AG04450 (cell line): ENCODE measurements at regions not wholly inside any gene's neighbourhood (a gene's known extent, or its start where the extent isn't known, plus 50 kb on each side); places are given as distances from the start of the nearest gene placed in this dataset.
"Not testable (repeated sequence)": the region's sequence is repeated elsewhere in the genome, so short reads cannot be mapped to it uniquely, and the experiment has no call there.

Source experiments
- CTCF ChIA-PET: fragments of 300-600, 350-600 bp; formaldehyde crosslinking; extraction: SDS; loops from one replicate; lab custom pipeline; 2022; ENCODE audit warnings: antibody characterized with exemption, inconsistent platforms; lab: Charles Lee
- POLR2A ChIA-PET: fragments of 350-600 bp; formaldehyde crosslinking; extraction: SDS; loops from one replicate; lab custom pipeline; 2021; ENCODE audit warnings: antibody characterized with exemption, inconsistent platforms; lab: Yijun Ruan, JAX
- DNase-seq: peaks from one replicate; pipeline ENCODE4 v3.0.0-alpha.2; 2011; ENCODE audit warnings: low read depth, low spot score
- H3K27ac ChIP-seq: one replicate; pipeline ENCODE4 v1.5.1; 2012; ENCODE audit warnings: low read depth, low read length, control low read depth
- H3K27me3 ChIP-seq: one replicate; pipeline ENCODE4 v1.6.0; 2012; ENCODE audit warnings: low read length; ENCODE audit not compliant: control insufficient read depth, insufficient read depth
- H3K4me3 ChIP-seq: 2 replicates; pipeline ENCODE4 v1.5.1; 2011; ENCODE audit warnings: mild to moderate bottlenecking, low read depth, low read length, control low read depth
- H3K9me3 ChIP-seq: 2 replicates; pipeline ENCODE4 v1.5.1; 2012; ENCODE audit warnings: low read length; ENCODE audit not compliant: control insufficient read depth, insufficient read depth
- CTCF ChIP-seq: IDR thresholded peaks from 2 replicates; pipeline ENCODE4 v1.5.1; 2011; ENCODE audit warnings: low read depth, low read length, control low read depth, inconsistent platforms

- H3K27me3 ChIP-seq: no peaks in the 10 kb centered on the region
- TF ChIP-seq CTCF: no peak
- CTCF ChIA-PET: no interaction called here
- DNase-seq: no peak
- H3K4me3 ChIP-seq: no peak overlapping the region
- POLR2A ChIA-PET: no interaction called here
- H3K27ac ChIP-seq: no peak overlapping the region
- peaks cover 9% of the 10 kb centered on the region for H3K9me3 ChIP-seq
Observed at GRCh38 chr7:86391813-86392212, 251.9 kb upstream of the GRM3 start.

GRCh38 chr7:86375602-86376001, 268.1 kb upstream of the GRM3 start:
- POLR2A ChIA-PET, CTCF ChIA-PET: not testable (repeated sequence)

GRCh38 chr7:86372262-86372661, 271.4 kb upstream of the GRM3 start:
- Histone ChIP-seq H3K27ac (no peak overlapping the region), H3K9me3 (peaks cover 6% of the 10 kb centered on the region; the same call in 1 of the 2 replicates), H3K27me3 (no peaks in the 10 kb centered on the region), H3K4me3 (no peak overlapping the region)
- no peak for DNase-seq
- ChIA-PET CTCF (no interaction called here), POLR2A (no interaction called here)
- no peak for TF ChIP-seq CTCF

More at GRCh38 chr7:86375602-86376001, 268.1 kb upstream of the GRM3 start:
- not testable (repeated sequence) for H3K4me3 ChIP-seq, DNase-seq, H3K27ac ChIP-seq, H3K9me3 ChIP-seq, H3K27me3 ChIP-seq

GRCh38 chr7:86366946-86367345, 276.8 kb upstream of the GRM3 start:
- no peak overlapping the region for H3K4me3 ChIP-seq
- CTCF ChIA-PET: no interaction called here

GRCh38 chr7:86340407-86340806, 303.3 kb upstream of the GRM3 start:
- H3K27ac ChIP-seq, CTCF ChIA-PET, H3K4me3 ChIP-seq, DNase-seq, H3K27me3 ChIP-seq, POLR2A ChIA-PET, H3K9me3 ChIP-seq: not testable (repeated sequence)

More at GRCh38 chr7:86366946-86367345, 276.8 kb upstream of the GRM3 start:
- Histone ChIP-seq H3K27me3 (no peaks in the 10 kb centered on the region), H3K9me3 (peaks cover under 1% of the 10 kb centered on the region; the same call in 1 of the 2 replicates), H3K27ac (no peak overlapping the region)
- DNase-seq: no peak
- TF ChIP-seq CTCF: no peak
- POLR2A ChIA-PET: no interaction called here

- CTCF ChIA-PET: no interaction called here
- Histone ChIP-seq H3K27ac (no peak overlapping the region), H3K9me3 (no peaks in the 10 kb centered on the region; the same call in 1 of the 2 replicates), H3K4me3 (no peak overlapping the region), H3K27me3 (no peaks in the 10 kb centered on the region)
- no peak for TF ChIP-seq CTCF
- POLR2A ChIA-PET: no interaction called here
- no peak for DNase-seq
Observed at GRCh38 chr7:86339051-86339450, 304.7 kb upstream of the GRM3 start.
